CD4-positive, alpha-beta T cell treated with Interferon alpha-2 for 1 hour (primary cell): ENCODE measurements at regions not wholly inside any gene's neighbourhood (a gene's known extent, or its start where the extent isn't known, plus 50 kb on each side); places are given as distances from the start of the nearest gene placed in this dataset.

Experiments used
- DNase-seq, 2 donors: peaks; one replicate each; pipeline ENCODE4 v3.0.0-alpha.2; 2020 to 2022

DNA sequence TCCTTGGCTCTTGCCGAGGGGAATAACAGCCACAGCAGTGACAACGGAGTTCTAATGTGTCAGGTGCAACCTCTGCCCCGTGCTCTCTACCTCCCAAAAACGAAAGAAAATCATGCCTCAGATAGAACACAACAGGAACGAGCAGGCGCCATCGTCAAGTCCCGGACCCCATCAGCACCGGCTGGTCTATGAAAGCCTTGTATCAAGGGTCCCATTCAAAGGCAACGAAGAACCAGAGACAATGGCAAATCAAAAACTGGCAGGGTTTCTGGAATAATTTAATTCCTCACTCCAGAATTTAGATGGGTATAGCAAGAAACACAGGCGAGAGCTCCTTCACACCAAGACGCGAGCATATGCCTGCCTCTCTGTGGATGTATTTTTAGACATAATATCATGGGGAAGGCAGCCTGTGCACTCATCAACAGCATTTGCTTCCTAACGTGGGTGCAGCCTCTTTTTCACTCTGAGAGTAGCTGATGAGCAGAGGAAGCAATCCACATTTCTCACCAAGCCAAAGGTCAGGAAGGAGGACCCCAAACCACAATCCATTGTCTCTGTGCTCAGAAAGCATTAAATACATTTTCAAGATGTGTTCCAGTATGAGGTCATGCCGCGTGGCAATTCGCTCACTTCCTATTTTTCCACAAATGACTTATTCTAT lies 193.4 kb upstream of the BLID start:
- DNase-seq: no peak

DNA sequence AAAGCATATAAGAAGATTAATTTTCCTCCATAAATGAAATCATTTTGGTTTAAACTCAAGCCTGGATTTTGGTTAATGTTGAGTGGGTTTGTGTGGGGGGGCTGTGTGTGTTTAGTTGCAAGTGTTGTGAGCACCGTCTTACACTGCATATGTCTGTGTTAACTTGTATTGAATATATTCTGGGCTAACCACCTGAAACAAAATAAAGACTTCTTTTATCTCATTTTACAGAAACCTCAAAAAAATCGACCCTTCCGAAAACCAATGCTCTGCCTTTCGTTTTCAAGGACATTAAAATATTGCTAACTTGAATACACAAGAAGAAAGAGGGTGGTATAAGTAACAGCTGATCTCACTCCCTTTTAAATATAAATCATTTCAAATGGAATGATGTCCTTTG lies 192.2 kb upstream of the BLID start:
- no peak for DNase-seq

DNA sequence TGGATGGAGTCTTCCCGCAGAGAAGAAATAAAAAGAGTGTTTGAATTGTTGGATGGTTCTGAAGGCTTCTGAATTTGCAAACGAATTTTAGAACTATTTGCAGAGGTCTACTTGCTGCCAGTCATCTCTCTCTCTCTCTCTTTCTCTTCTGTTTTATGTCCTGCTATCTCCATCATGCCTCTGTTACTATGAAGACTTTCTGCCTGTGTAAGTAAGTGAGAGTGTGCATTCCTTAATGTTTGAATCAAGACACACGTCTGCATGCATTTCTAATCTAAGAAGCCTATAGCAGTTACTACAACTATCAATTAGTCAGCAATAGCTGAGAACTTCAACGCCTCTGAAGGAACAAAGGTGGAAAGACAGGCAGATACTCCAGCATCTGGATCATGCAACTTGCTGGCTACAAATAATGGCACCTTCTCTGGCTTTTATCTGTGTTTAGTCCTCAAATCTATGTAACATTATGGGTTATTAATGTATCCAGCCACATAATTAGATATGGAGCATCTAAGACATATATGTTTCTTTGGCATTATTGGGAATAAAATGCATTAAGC lies 191.5 kb upstream of the BLID start:
- no peak for DNase-seq

DNA sequence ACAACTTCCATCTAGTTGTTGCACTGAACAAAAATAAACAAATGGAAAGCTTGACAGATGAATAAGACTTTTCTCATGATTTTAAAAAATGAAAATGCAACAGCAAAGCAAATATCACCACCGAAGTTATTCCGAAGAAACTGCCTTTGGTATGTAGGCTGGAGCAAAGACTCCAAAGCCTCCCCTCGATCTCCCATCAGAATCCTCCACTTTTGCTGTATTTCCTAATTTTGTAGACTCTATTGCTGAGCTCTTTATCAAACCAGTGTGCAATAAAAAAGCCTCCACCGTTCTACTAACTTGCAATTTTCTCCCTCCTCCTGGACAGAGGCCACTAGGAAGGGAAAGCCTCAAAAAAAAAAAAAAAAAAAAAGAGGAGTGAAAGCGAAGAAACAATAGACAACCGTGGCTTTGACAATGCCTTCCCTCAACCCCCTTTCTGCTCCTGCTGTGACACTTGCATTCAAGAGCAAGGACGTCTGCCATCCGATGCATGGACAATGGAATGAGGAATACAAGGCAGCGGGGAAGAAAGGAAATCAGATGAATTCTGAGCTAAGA lies 190.9 kb upstream of the BLID start:
- no peak for DNase-seq

DNA sequence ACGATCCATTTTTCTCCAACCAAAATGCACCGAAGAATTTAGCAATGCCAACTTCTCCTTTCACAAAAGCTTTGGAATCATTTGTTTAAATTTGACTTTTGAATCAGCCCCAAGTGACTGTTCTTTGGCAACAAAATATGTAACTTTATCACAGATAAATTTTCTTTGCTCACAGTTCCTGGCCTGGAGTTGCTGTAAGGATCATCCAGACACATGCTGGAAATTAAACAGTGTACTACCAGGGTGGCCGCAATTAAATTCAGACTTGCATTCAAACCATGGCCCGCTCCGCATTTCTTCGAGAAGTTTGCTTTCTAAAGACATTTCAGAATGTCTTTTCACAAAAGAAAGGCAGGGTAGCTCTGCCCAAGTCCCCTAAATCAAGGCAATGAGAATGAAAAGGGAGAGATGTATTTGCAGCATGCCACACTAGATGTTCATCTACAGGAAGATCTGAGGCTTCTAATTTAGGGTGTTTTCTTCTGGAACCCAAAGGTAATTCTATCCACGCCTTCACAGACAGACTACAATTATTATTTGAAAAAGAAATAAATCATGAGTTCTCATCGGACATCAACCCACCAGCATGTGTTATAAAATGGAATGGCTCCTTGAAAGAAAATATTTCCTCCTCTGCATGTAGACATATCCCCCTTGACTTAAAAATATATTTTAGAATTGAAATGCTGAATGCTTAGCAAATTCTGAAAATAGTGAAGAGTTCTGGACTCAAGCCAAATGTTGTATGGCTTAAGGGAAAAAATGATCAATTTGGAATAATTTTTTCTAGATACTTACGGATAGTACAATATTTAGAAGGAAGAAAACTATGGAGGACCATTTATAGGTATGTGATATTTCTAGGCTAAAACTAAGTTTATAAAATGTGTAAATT lies 189.7 kb upstream of the BLID start:
- DNase-seq: no peak

DNA sequence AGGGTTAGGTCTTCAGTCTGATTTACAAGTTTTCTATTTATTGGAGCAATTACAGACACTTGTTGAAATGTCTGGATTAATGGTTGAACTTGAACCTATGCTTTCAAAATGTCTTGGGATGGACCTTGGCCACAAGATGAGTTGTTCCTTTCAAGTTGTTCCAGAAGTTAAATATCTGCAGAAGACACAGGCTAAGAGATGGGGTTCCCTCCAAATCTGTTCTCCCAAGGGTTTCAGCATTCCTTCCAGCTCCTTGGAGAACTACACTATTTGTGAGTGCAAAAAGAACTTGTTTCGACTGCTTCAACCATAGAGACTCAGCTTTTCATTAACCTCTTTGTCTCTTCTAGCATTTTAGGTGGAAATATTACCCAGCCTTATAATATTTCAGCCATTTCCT lies 189.0 kb upstream of the BLID start:
- DNase-seq: no peak

DNA sequence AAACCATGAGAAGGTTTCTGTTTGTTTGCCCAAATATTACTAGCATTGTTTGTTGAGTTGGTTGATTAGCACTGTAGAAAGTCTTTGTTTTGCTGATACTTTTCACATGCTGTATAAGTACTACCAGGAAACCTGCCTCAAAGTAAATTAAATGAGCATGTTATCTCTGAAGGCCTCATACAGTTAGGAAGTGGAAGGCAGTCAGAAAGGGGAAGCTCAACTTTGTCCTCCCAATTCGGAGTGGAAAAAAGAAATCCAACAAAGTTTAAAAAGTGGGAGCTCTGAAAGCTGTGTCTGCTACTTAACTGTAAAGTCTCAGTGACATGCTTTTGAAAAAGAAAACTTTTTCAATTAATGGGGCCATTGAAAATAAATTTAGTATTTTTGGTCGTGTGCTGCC lies 188.3 kb upstream of the BLID start:
- no peak for DNase-seq

DNA sequence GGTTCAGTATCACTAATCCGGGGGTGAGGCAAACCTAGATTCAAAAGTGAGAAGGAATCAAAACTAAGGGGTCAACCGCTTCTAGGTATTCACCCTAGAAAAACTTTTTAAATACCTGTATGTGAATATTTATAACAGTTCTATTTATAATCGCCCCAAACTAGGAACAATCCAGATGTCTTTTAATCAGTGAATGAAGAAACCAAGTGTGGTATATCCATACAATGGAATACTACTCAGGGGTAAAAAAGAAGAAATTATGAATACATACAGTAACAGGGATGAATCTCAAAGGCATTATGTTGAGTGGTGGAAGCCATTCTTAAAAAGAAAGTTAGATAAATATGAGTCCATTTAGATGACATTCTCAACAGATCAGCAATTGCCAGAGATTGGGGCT lies 178.0 kb upstream of the BLID start:
- no peak for DNase-seq

DNA sequence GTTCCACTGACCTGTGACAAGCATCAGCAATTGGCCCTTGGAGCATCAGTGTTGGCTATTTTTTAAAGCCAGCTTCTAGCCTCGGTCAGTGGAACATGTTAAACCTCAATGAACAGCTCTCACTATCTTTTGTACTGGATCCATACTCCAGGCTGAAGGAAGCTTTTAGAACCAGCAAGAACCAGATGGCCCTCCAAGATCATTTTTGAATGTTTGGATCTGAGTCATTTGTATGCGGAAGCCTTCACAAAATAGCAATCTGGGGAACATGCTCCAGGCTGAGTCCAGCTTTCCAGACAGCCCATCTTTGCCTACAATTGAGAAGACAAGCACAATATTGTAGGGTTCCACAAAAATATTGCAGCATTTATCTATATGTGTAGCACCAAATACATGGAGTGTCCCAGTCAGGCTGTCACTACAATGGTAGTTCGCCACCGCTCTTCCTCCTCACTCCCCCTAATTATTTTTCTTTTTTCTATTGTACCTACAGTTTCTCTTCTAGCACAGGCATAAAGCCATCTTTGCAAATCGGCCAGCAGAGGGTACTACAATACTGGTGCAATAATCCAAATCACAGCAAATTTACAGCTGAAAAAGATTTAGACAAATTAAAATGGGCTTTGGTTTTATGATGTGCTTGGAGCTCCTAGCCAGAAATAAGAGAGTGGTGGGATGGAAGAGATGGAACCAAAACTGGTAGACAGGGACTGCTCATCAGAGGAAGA lies 177.4 kb upstream of the BLID start:
- no peak for DNase-seq

DNA sequence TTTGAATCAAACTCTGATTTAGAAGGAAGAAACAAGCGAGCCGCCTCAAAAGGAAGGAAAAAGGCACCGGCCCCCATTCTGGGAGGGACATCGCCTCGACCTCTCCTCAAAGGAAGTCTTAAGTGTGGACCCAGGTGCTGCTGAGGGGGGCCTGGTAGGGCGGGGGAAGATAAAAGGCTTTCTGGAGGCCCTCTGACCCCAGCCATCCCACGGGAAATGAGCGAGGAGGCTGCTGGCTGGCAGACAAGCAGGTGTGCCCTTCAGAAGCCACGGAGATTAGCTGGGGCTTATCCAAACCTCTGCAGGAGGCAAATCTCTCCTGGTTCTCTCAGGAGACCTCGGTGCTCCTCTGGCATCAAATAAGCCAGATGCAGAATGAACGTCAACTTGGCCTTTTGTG lies 171.4 kb upstream of the BLID start:
- no peak for DNase-seq

DNA sequence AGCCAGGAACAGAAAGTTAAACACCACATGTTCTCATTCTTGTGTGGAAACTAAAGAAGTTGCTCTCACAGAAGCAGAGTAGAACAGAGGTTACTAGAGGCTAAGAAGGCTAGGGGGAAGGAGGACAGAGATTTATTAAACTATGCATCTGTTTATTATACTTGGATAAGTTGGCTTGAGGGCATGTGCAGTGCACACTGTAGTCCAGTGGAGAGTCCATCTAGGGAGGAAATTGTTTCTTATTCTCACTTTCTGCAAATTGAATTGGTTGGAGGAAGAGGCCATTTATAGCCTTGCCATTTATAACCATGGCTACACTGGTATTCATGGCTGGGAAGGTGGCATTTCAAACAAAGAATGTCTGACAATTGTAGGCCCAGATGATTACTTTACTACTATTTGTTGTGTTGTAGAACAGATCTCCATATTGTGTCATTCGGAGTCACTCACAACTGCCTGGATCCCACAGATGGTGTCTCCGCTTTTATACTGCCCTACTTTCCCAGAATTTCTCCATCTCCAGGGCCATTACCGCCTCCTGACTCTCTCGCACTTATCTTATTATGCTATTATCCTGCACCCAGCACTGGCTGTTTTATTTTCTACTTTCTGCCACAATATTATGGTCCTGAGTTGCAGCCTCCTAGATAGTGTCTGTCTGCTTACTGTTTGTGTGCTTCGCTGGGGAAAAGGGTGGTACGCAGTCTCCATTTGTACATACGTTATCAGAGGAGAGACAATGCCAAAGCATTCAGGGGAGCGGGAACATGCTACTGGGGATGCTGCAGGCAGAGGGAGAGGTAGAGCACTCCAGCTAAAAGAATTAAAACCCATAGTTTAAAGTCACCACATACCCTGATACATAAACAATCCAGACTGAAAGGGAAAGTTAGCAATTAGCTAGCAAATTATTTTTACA lies 169.3 kb upstream of the BLID start:
- no peak for DNase-seq

DNA sequence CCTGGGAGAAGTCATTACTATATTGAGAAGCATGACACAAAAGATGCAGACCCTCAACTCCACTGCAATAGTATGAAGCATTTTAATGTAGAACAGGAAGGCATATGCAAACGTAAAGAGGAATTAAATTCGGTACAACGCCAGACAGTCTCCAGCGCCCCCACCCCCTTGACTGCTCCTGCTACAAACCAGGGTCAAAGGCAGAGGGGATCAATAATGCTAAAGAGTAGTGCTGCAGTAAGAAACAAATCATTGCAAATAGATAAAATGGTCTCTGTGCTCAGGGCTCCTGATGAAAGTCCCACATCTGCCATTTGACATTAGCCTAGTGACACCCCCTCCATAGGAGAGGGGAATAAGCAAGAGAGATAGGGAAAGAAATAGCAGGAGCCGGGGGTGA lies 164.9 kb upstream of the BLID start:
- DNase-seq: no peak

DNA sequence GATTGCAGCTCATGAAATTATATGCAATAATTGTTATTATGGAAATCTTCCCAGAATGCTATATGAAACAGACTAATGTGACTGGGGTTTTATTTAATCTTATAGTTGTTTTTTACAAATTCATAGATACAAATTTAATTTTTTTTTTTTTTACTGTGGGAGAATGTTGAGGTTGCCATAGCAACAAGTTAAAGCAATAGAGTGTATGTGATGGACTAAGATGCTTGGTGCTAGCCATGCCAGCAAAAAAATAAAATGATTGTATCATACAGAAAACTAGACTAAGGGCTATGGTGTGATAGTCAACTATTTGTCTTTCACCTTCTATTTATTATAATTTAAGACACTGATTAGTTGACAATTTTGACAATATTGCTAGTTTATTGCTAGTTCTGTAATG lies 163.2 kb upstream of the BLID start:
- DNase-seq: no peak

DNA sequence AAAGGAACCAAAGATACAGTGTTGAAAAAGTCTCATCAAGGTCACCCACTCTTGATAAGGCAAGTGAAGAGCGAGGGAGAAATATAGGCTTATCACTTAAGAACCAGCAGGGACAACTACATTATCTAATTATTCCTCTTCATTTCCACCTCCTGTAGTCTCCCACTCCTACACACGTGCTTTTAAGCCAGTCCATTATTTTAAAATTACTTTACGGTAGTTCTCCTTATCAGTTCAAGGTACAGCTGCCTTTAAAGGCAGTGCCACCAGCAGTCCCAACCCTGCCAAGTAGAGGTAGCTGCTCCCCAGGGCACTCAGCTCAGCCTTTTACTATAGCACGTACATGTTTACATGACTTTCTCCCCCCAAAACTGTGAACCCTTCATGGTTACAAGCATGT lies 161.5 kb upstream of the BLID start:
- DNase-seq: no peak

DNA sequence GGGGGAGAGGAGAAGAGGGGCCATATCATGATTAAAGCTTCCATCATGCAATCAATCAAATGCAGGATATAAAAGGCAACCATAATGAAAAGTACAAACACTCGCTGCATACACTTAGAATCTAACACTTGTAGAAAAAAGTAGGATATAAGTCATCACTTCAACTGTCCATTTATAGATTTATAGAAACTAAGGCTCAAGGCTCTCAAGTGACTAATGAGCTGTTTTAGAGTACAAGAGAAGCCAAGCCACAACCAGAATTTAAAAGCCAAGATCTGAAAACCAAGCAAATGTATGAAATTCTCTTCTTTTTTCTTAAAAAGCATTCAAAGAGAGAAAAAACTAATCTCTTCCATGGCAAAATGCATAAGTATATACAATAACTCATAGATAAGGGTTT lies 160.2 kb upstream of the BLID start:
- no peak for DNase-seq

DNA sequence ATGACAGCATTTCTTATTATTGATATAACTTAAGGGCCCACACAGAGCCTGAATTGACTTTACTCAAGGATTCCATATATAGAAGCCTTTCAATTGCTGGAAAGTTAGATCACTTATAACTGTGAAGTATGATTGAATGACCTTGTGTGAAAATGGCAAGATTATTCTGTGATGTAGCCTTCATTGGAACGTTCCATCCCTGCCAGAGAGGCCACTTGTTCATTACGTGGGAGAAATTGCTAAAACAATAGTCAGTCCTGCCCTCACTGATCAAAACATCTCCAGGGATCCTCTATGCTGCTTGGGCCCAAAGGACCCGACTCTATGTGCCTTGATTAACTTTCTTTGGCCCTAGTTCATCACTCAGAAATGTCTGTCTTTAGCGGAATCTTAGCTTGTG lies 159.5 kb upstream of the BLID start:
- DNase-seq: no peak

DNA sequence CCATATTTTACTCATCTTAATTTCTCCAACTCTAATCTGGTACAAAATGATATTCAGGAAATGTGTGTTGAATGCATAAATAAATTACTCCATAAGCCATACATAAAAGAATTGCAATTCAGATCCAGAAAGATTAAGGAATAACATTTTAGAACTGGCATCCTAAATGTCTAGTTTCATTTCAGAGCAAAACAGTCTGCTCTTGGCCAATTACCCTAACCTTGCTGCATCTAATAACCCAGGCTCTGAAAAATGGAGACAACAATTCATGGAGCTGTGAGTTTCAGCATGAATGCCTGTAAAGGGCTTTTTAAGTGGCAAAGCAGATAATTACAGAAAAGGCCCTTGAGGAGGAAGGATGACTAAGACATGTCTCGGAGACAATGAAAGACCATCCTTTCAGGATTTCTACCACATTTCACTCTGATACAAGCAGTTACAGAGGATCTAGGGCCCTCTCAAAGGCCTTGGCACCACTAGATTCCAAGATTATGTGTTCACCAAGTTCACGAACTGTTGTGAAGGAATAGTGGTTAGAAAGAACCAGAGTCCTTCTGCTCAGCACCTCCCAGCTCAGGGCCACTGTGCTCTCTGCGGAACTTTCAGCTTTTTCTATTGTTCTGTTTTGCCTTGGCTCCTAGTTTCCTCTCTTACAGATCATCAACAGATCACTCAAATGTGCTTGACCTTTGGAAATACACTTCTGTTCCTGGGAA lies 157.6 kb upstream of the BLID start:
- no peak for DNase-seq

DNA sequence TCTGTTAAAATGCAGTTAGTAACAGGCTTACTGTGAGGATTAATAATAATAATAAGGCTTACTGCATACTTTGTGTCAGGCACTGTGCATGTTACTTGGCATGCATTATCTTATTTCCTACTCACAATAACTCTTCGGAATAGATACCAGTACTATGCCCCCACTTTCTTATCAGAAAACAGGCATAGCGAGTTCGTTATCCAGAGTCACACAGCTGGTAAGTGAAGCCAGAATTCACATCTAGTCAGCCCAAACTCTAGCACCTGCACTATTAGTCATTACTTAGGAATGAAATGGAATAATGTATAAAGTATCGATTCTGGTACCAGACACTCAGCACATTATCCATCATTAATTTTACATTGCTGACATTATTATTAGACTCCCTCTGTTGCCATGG lies 155.7 kb upstream of the BLID start:
- DNase-seq: no peak

DNA sequence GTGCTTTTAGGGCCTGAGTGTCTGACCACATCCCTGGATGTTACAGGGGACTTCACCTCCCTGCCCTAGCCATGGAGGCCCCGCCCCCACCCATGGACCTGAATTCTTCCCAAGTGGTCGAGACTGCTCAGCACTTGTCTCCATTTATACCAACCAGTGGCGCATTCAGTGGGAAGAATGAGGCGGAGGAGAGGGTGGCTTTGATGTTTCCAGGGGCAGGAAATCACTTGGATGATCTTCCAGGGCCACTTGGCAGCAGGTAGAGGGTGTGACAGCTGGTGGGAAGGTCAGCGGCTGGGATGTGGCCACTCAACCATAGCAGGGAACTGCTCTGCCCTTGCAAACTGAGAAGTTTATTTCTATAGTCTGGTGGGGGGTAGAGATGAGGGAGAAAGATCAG lies 155.1 kb upstream of the BLID start:
- DNase-seq: no peak

DNA sequence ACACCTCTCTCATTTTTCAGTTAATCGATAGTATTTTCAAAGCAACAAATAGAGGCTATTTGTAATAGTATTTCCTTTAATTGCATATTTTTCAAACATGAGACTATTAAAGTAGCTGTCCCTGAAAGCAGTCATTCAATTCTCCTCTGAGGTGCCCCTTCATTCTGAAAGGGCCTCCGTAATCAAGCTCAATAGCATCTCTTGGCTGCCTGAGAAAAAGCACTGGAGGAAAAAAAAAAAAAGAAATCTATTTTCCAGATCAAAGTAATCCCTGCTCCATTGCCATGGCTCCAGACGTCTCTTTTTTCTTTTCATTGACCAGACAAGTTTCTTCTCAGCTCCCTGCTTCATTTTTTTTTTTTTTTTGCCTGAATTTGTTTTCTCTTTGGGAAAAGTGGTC lies 154.5 kb upstream of the BLID start:
- no peak for DNase-seq

DNA sequence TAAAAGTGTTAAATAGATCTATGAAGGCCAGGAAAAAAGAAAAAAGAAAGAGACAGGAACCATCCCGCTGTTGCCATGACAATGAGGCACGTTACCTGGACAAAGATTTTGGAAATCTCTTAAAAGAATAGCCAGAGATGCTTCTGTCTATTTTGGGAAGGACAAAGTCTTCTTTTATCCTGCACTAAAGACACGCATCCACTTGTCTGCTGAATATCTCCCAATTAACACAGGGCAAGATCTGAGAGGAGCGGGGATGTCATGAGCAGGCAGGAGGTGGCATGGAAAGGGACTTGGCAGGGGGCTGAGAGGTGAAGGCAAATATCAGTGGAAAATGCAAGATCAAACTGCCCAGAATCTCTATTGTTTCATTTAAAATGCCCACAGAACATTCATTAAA lies 153.8 kb upstream of the BLID start:
- DNase-seq: no peak
